ENCODE measurements at regions not wholly inside any gene's neighbourhood (a gene's known extent, or its start where the extent isn't known, plus 50 kb on each side); places are given as distances from the start of the nearest gene placed in this dataset.

- Histone ChIP-seq H3K9me3 (no peaks in the 10 kb centered on the region), H3K36me3 (no peaks in the 10 kb centered on the region), H3K27ac (no peak overlapping the region), H3K4me1 (peaks cover 21 to 30% (median 23%) of the 10 kb centered on the region in 3 donors), H3K27me3 (no peaks in the 10 kb centered on the region), H3K4me3 (no peak overlapping the region)
- ATAC-seq, result no peak
- no peak for TF ChIP-seq CTCF (IDR thresholded peaks at IDR 0.05)
- DNase-seq, result peak in 1 of 6 donors; percentile 12
- intact Hi-C loops (cut with DNase I), result loop anchor here in 1 of 3 donors (10.0 kb wide), 1 partner anchor 85 kb away; no protein-coding TSS in a partner anchor
- WGBS, 2 donors, result 83 to 84% methylated on average over 10 of the region's 10 CpGs
- FAIRE-seq, result no peak
Observed at GRCh38 chr10:78970261-78970660, 98.5 kb upstream of the ZMIZ1 start.

- 95 to 96% methylated on average over 5 of the region's 5 CpGs for WGBS, 2 donors
- H3K9me3 ChIP-seq, result no peaks in the 10 kb centered on the region
- ATAC-seq (no peak), DNase-seq (no peak), FAIRE-seq (no peak)
- H3K4me3 ChIP-seq, result no peak overlapping the region
- no peaks in the 10 kb centered on the region for H3K27me3 ChIP-seq
- no peaks in the 10 kb centered on the region for H3K36me3 ChIP-seq
- H3K27ac ChIP-seq, result no peak overlapping the region
- no peak for TF ChIP-seq CTCF (IDR thresholded peaks at IDR 0.05)
- intact Hi-C loops (cut with DNase I), result loop anchor here in 1 of 3 donors (10.0 kb wide), 1 partner anchor 84 kb away; no protein-coding TSS in a partner anchor
- peaks cover 20 to 24% (median 23%) of the 10 kb centered on the region in 3 donors for H3K4me1 ChIP-seq
Observed at GRCh38 chr10:78971094-78971682, 97.6 kb upstream of the ZMIZ1 start.

- no peak for TF ChIP-seq CTCF (IDR thresholded peaks at IDR 0.05)
- peak; percentile 57 to 73 (median 64) for ATAC-seq
- FAIRE-seq, result no peak
- Histone ChIP-seq H3K4me3 (no peak overlapping the region), H3K9me3 (no peaks in the 10 kb centered on the region), H3K27ac (peak overlapping the region; percentile 93 to 97 (median 94)), H3K4me1 (peaks cover 20 to 24% (median 23%) of the 10 kb centered on the region in 3 donors), H3K27me3 (no peaks in the 10 kb centered on the region), H3K36me3 (no peaks in the 10 kb centered on the region)
- 20 to 25% methylated on average over 11 of the region's 11 CpGs for WGBS, 2 donors
- intact Hi-C loops (cut with DNase I), result loop anchor here in 1 of 3 donors (10.0 kb wide), 1 partner anchor 82 kb away; no protein-coding TSS in a partner anchor
- DNase-seq, result peak; percentile 64 to 85 (median 72)
Observed at GRCh38 chr10:78972160-78972946, 96.4 kb upstream of the ZMIZ1 start.

- H3K9me3 ChIP-seq, result no peaks in the 10 kb centered on the region
- intact Hi-C loops (cut with DNase I), result loop anchor here in 1 of 3 donors (10.0 kb wide), 1 partner anchor 82 kb away; no protein-coding TSS in a partner anchor
- peaks cover 20 to 24% (median 23%) of the 10 kb centered on the region in 3 donors for H3K4me1 ChIP-seq
- no peak for TF ChIP-seq CTCF (IDR thresholded peaks at IDR 0.05)
- ATAC-seq, result peak; percentile 66 to 81 (median 78)
- FAIRE-seq, result no peak
- 4 to 6% methylated on average over 38 to 49 of the region's 49 CpGs for WGBS, 2 donors
- no peaks in the 10 kb centered on the region for H3K27me3 ChIP-seq
- peak overlapping the region; percentile 93 to 97 (median 94) for H3K27ac ChIP-seq
- DNase-seq, result peak; percentile 56 to 87 (median 70)
- no peaks in the 10 kb centered on the region for H3K36me3 ChIP-seq
- H3K4me3 ChIP-seq, result peak overlapping the region; percentile 12 to 52 (median 38)
Observed at GRCh38 chr10:78972947-78973900, 95.5 kb upstream of the ZMIZ1 start.

Data from pancreas (tissue), 10 donors.